ENCODE measurements at regions not wholly inside any gene's neighbourhood (a gene's known extent, or its start where the extent isn't known, plus 50 kb on each side); places are given as distances from the start of the nearest gene placed in this dataset.

DNA sequence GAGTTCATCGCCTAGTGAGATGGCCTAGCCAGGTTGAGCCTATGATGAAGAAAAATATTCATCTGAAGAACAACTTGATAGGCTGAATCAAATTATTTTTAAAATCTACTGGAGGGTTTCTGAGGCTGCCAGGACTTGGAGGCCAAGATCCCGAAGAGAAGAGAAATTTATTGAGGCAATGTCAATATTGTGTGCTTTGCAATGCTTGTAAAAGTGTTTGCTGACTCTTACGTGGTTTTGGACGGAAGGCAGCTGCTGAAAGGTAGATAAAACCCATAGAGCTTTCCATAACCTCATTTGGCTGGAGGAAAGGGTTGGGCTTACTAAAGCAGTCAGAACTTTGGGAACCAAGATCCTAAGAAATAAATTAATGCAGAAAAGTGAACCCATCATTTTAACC is 361.0 kb upstream of the IL12A start:
- Histone ChIP-seq H3K36me3 (ENCODE audit: control insufficient read depth, insufficient read depth, low read length) (no peaks in the 10 kb centered on the region), H3K4me3 (ENCODE audit: low read depth, low read length) (no peak overlapping the region), H3K27me3 (ENCODE audit: control insufficient read depth, insufficient read depth, low read length) (no peaks in the 10 kb centered on the region)
- TF ChIP-seq, protein P1, sequence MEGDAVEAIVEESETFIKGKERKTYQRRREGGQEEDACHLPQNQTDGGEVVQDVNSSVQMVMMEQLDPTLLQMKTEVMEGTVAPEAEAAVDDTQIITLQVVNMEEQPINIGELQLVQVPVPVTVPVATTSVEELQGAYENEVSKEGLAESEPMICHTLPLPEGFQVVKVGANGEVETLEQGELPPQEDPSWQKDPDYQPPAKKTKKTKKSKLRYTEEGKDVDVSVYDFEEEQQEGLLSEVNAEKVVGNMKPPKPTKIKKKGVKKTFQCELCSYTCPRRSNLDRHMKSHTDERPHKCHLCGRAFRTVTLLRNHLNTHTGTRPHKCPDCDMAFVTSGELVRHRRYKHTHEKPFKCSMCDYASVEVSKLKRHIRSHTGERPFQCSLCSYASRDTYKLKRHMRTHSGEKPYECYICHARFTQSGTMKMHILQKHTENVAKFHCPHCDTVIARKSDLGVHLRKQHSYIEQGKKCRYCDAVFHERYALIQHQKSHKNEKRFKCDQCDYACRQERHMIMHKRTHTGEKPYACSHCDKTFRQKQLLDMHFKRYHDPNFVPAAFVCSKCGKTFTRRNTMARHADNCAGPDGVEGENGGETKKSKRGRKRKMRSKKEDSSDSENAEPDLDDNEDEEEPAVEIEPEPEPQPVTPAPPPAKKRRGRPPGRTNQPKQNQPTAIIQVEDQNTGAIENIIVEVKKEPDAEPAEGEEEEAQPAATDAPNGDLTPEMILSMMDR (IDR thresholded peaks at IDR 0.05; ENCODE audit: insufficient read depth, low read length, severe bottlenecking), result no peak
- FAIRE-seq (peak; percentile 77), DNase-seq (ENCODE audit: low read depth) (no peak)

- H3K27me3 ChIP-seq (ENCODE audit: control insufficient read depth, insufficient read depth, low read length), result no peaks in the 10 kb centered on the region
- no peaks in the 10 kb centered on the region for H3K36me3 ChIP-seq (ENCODE audit: control insufficient read depth, insufficient read depth, low read length)
- FAIRE-seq (no peak), DNase-seq (ENCODE audit: low read depth) (peak; percentile 20)
- H3K4me3 ChIP-seq (ENCODE audit: low read depth, low read length), result no peak overlapping the region
- TF ChIP-seq, protein P1 (IDR thresholded peaks at IDR 0.05; ENCODE audit: insufficient read depth, low read length, severe bottlenecking), result no peak
These were observed 359.1 kb upstream of the IL12A start for GRCh38 chr3:159629329-159630084.

- FAIRE-seq (no peak), DNase-seq (ENCODE audit: low read depth) (peak; percentile 82)
- H3K27me3 ChIP-seq (ENCODE audit: control insufficient read depth, insufficient read depth, low read length), result no peaks in the 10 kb centered on the region
- TF ChIP-seq, protein P1 (IDR thresholded peaks at IDR 0.05; ENCODE audit: insufficient read depth, low read length, severe bottlenecking), result no peak
- H3K4me3 ChIP-seq (ENCODE audit: low read depth, low read length), result no peak overlapping the region
- no peaks in the 10 kb centered on the region for H3K36me3 ChIP-seq (ENCODE audit: control insufficient read depth, insufficient read depth, low read length)
These were observed 357.4 kb upstream of the IL12A start for GRCh38 chr3:159631226-159631625.

DNA sequence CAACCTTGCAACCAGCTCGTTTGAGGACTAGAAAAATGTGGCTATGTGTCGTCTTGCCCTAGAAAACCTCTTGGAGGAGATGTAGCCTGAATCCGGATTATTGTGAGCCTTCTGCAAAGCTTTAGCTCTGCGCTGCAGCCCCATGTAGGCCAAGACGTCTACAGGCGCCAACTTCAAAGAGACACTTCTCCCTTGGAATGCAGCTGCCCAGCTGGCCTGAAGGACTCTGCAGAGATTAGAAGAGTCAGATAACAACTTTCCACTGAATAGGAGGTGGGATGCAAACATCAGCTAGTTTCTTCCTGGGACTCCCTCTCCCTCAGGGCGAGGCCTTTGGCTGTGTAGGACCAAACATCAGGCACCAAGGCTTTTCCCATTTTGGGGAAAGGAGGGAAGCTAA is 356.5 kb upstream of the IL12A start:
- Histone ChIP-seq H3K27me3 (ENCODE audit: control insufficient read depth, insufficient read depth, low read length) (no peaks in the 10 kb centered on the region), H3K36me3 (ENCODE audit: control insufficient read depth, insufficient read depth, low read length) (no peaks in the 10 kb centered on the region), H3K4me3 (ENCODE audit: low read depth, low read length) (no peak overlapping the region)
- no peak for DNase-seq (ENCODE audit: low read depth)
- peak; percentile 47 for FAIRE-seq
- TF ChIP-seq, protein P1 (IDR thresholded peaks at IDR 0.05; ENCODE audit: insufficient read depth, low read length, severe bottlenecking), result no peak

DNA sequence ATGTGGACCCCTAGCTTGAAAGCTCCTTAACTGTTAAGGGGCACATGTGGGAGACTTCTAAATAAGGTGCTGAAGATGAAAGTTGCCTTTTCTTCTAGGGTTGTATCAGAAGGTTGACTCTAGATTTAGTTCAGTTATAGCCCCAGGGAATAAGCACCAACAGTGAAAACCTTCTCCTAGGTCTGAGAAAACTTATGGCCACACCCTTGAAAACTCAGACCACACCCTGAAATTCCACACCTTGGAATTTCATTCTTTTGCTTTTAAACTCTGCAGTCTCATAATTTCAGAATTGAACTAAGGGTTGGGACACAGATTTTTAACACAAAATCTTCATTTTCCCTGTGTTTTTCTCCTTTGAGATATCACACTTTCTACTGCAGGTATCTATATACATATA is 355.8 kb upstream of the IL12A start:
- no peaks in the 10 kb centered on the region for H3K27me3 ChIP-seq (ENCODE audit: control insufficient read depth, insufficient read depth, low read length)
- DNase-seq (ENCODE audit: low read depth) (peak; percentile 44), FAIRE-seq (no peak)
- no peaks in the 10 kb centered on the region for H3K36me3 ChIP-seq (ENCODE audit: control insufficient read depth, insufficient read depth, low read length)
- no peak overlapping the region for H3K4me3 ChIP-seq (ENCODE audit: low read depth, low read length)
- TF ChIP-seq, protein P1 (IDR thresholded peaks at IDR 0.05; ENCODE audit: insufficient read depth, low read length, severe bottlenecking), result no peak

- no peak overlapping the region for H3K4me3 ChIP-seq (ENCODE audit: low read depth, low read length)
- TF ChIP-seq, protein P1 (IDR thresholded peaks at IDR 0.05; ENCODE audit: insufficient read depth, low read length, severe bottlenecking), result no peak
- peak; percentile 65 for DNase-seq (ENCODE audit: low read depth)
- no peak for FAIRE-seq
- no peaks in the 10 kb centered on the region for H3K36me3 ChIP-seq (ENCODE audit: control insufficient read depth, insufficient read depth, low read length)
- H3K27me3 ChIP-seq (ENCODE audit: control insufficient read depth, insufficient read depth, low read length), result no peaks in the 10 kb centered on the region
These were observed 354.2 kb upstream of the IL12A start for GRCh38 chr3:159634483-159634882.

Data from bronchial epithelial cell (primary cell).